PC-3 (cell line): ENCODE measurements at regions not wholly inside any gene's neighbourhood (a gene's known extent, or its start where the extent isn't known, plus 50 kb on each side); places are given as distances from the start of the nearest gene placed in this dataset.

Experiments
- ATAC-seq: fragments of 200-7000 bp; cut with Tn5 transposase; 2 replicates; pipeline ENCODE4 v1.9.1; 2020; ENCODE audit warnings: mild to moderate bottlenecking, moderate library complexity
- BruUV-seq: library from RNA; stranded (reverse); fragments of 400-500 nt; replicated peaks from 2 replicates; lab custom pipeline; 2021; lab: Mats Ljungman, UMichigan
- CTCF ChIA-PET: fragments of 300-600 bp; sonication (Branson Sonifier 250); formaldehyde crosslinking; loops from one replicate; lab custom pipeline; 2022; ENCODE audit warnings: antibody characterized with exemption; lab: Charles Lee
- POLR2A ChIA-PET: fragments of 300-600 bp; sonication (Branson Sonifier 250); formaldehyde crosslinking; loops from one replicate; lab custom pipeline; 2022; ENCODE audit warnings: antibody characterized with exemption; ENCODE audit not compliant: unreplicated experiment; lab: Charles Lee
- DNase-seq: peaks from one replicate; pipeline ENCODE4 v3.0.0-alpha.2; 2015
- H2AFZ ChIP-seq: fragments of 300-600 bp; sonication (generic); 2 replicates; pipeline ENCODE4 v1.6.0; 2016; ENCODE audit warnings: antibody characterized with exemption, low read length
- H3F3A ChIP-seq: fragments of 300-600 bp; sonication (generic); one replicate; pipeline ENCODE4 v1.6.0; 2017; ENCODE audit warnings: antibody characterized with exemption, low read length, control low read depth, mild to moderate bottlenecking; ENCODE audit not compliant: unreplicated experiment
- H3K27ac ChIP-seq: fragments of 300-600 bp; sonication (generic); 2 replicates; pipeline ENCODE4 v1.5.1; 2016; ENCODE audit warnings: mild to moderate bottlenecking, low read length
- H3K27me3 ChIP-seq: fragments of 300-600 bp; sonication (generic); 2 replicates; pipeline ENCODE4 v1.6.1; 2016; ENCODE audit warnings: low read length, mixed read lengths
- H3K36me3 ChIP-seq: fragments of 300-600 bp; sonication (generic); 2 replicates; pipeline ENCODE4 v1.6.1; 2016; ENCODE audit warnings: low read depth, mixed run types, low read length, mixed read lengths
- H3K4me1 ChIP-seq: fragments of 300-600 bp; sonication (generic); 2 replicates; pipeline ENCODE4 v1.5.1; 2016; ENCODE audit warnings: low read length; ENCODE audit not compliant: insufficient read depth
- H3K4me2 ChIP-seq: fragments of 300-600 bp; sonication (generic); 2 replicates; pipeline ENCODE4 v1.6.0; 2016; ENCODE audit warnings: low read length
- H3K4me3 ChIP-seq: fragments of 300-600 bp; sonication (generic); 2 replicates; pipeline ENCODE4 v1.5.1; 2016; ENCODE audit warnings: mild to moderate bottlenecking, low read length, mixed read lengths
- H3K79me2 ChIP-seq: fragments of 300-600 bp; sonication (generic); 2 replicates; pipeline ENCODE4 v1.6.1; 2017; ENCODE audit warnings: low read length, mixed read lengths
- H3K9ac ChIP-seq: fragments of 300-600 bp; sonication (generic); 2 replicates; pipeline ENCODE4 v1.6.0; 2016; ENCODE audit warnings: mild to moderate bottlenecking, low read length
- H3K9me2 ChIP-seq: fragments of 300-600 bp; sonication (generic); replicated peaks from 2 replicates; pipeline ENCODE4 v1.6.1; 2016; ENCODE audit warnings: mixed run types, low read length, mixed read lengths
- H3K9me3 ChIP-seq: fragments of 300-600 bp; sonication (generic); 2 replicates; pipeline ENCODE4 v1.6.1; 2016; ENCODE audit warnings: low read length, mixed read lengths
- H4K20me1 ChIP-seq: fragments of 300-600 bp; sonication (generic); 2 replicates; pipeline ENCODE4 v1.6.1; 2016; ENCODE audit warnings: low read length, mixed read lengths
- CTCF ChIP-seq: fragments of 300-600 bp; sonication (generic); conservative IDR thresholded peaks from 2 replicates; pipeline ENCODE4 v1.5.1; 2017; ENCODE audit warnings: antibody characterized with exemption, low read depth, mild to moderate bottlenecking, low read length
- EZH2 ChIP-seq: fragments of 300-600 bp; sonication (generic); IDR thresholded peaks from one replicate; pipeline ENCODE4 v1.6.1; 2017; ENCODE audit warnings: antibody characterized with exemption, mild to moderate bottlenecking, low read length; ENCODE audit not compliant: unreplicated experiment
- EZH2phosphoT487 ChIP-seq: fragments of 300-600 bp; sonication (generic); IDR thresholded peaks from 2 replicates; pipeline ENCODE4 v1.6.1; 2018; ENCODE audit warnings: mild to moderate bottlenecking, antibody characterized with exemption, low read length, borderline replicate concordance
- intact Hi-C: fragments of 100-400 bp; cut with micrococcal nuclease; formaldehyde crosslinking; loops from 2 replicates; pipeline ENCODE4 v1.9.0; 2023

DNA sequence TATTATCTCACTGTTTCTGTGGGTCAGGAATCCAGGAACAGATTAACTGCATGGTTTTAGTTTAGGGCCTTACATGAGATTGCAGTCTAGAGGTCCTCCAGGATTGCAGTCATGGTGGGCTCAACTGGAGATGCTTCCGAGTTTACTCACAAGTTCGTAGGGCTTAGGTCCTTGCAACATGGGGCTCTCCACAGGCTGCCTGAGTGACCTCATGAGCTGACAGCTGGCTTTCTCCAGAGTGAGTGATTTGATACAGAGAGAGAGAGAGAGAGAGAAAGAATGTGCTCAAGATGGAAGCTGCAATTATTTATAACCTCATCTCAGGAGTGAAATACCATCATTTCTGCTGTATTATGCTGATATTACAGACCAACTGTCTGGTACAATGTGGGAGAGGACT lies 168.9 kb downstream of the GPAT3 start:
- ChIA-PET CTCF (no interaction called here), POLR2A (no interaction called here)
- TF ChIP-seq EZH2 = no peak
- Histone ChIP-seq H2AFZ (no peak overlapping the region), H3K36me3 (no peaks in the 10 kb centered on the region), H3K79me2 (no peaks in the 10 kb centered on the region), H3K4me2 (no peak overlapping the region), H3K27me3 (no peaks in the 10 kb centered on the region), H3K9ac (no peak overlapping the region), H3K4me3 (no peak overlapping the region), H3K9me2 (no peaks in the 10 kb centered on the region), H3F3A (no peaks in the 10 kb centered on the region), H3K9me3 (peaks cover 8% of the 10 kb centered on the region; the same call in 1 of the 2 replicates), H4K20me1 (no peaks in the 10 kb centered on the region), H3K4me1 (no peaks in the 10 kb centered on the region), H3K27ac (no peak overlapping the region)
- no TSS peak for BruUV-seq
- ATAC-seq = no peak
- intact Hi-C loops = no loop called here
- no peak for DNase-seq

DNA sequence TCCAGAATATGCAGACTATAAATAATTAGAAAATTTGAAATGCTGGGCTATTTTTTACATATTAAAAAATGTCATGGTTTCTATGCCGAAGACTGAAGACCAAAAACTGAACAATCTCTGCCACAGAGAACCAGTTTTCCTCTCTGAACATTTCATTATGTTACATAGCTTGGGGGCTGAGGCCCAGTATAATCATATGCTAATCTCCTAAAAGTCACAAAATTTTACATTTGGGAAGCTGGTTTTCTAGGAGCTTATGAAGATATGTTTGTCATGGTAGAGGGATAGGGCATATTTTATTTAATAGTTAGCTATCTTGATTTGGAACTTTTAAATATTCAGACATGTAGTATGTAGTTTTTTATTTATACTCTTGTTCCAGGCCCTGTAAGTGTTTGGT lies 167.8 kb downstream of the GPAT3 start:
- POLR2A ChIA-PET = interaction anchor here (0.6 kb wide), 1 partner anchor 22 kb away, joined by 5 read pairs; no protein-coding TSS in a partner anchor
- intact Hi-C loops = no loop called here
- no peak overlapping the region for H2AFZ ChIP-seq
- CTCF ChIA-PET = no interaction called here
- no peak for DNase-seq
- no peak overlapping the region for H3K4me3 ChIP-seq
- no peak for ATAC-seq
- TF ChIP-seq EZH2 (no peak), CTCF (no peak), EZH2phosphoT487 (no peak)
- H3K27ac ChIP-seq = no peak overlapping the region
- no peaks in the 10 kb centered on the region for H3F3A ChIP-seq
- no peak overlapping the region for H3K9ac ChIP-seq
- no peaks in the 10 kb centered on the region for H3K27me3 ChIP-seq
- no peaks in the 10 kb centered on the region for H3K79me2 ChIP-seq
- H3K4me1 ChIP-seq = no peaks in the 10 kb centered on the region
- no peaks in the 10 kb centered on the region for H3K9me2 ChIP-seq
- no peak overlapping the region for H3K4me2 ChIP-seq
- no peaks in the 10 kb centered on the region for H4K20me1 ChIP-seq
- H3K9me3 ChIP-seq = peaks cover 8% of the 10 kb centered on the region; the same call in 1 of the 2 replicates
- no TSS peak for BruUV-seq
- no peaks in the 10 kb centered on the region for H3K36me3 ChIP-seq

- Histone ChIP-seq H3K36me3 (no peaks in the 10 kb centered on the region), H3K27me3 (no peaks in the 10 kb centered on the region), H3F3A (no peaks in the 10 kb centered on the region), H2AFZ (no peak overlapping the region), H3K4me3 (no peak overlapping the region), H3K27ac (no peak overlapping the region), H3K9ac (no peak overlapping the region), H3K4me2 (no peak overlapping the region), H3K9me3 (peaks cover 8% of the 10 kb centered on the region; the same call in 1 of the 2 replicates), H3K4me1 (no peaks in the 10 kb centered on the region), H3K79me2 (no peaks in the 10 kb centered on the region), H4K20me1 (no peaks in the 10 kb centered on the region), H3K9me2 (no peaks in the 10 kb centered on the region)
- DNase-seq = no peak
- intact Hi-C loops = no loop called here
- BruUV-seq = no TSS peak
- ATAC-seq = no peak
- TF ChIP-seq EZH2phosphoT487 (no peak), EZH2 (no peak), CTCF (no peak)
- ChIA-PET CTCF (no interaction called here), POLR2A (interaction anchor here (0.6 kb wide), 1 partner anchor 8 kb away, joined by 6 read pairs; no protein-coding TSS in a partner anchor)
These were observed 165.1 kb downstream of the GPAT3 start for GRCh38 chr4:83701041-83701440.
